DND-41 (cell line): ENCODE measurements at regions not wholly inside any gene's neighbourhood (a gene's known extent, or its start where the extent isn't known, plus 50 kb on each side); places are given as distances from the start of the nearest gene placed in this dataset.
"Not testable (repeated sequence)": the region's sequence is repeated elsewhere in the genome, so short reads cannot be mapped to it uniquely, and the experiment has no call there.

Experiments used
- ATAC-seq: fragments of 200-7000 bp; cut with Tn5 transposase; 3 replicates; pipeline ENCODE4 v1.9.1; 2021; ENCODE audit warnings: low read depth; ENCODE audit not compliant: insufficient read depth
- DNase-seq: peaks from one replicate; pipeline ENCODE4 v3.0.0-alpha.2; 2020
- H2AFZ ChIP-seq: 2 replicates; pipeline ENCODE4 v1.6.0; 2012; ENCODE audit warnings: low read depth, low read length
- H3K27ac ChIP-seq: 2 replicates; pipeline ENCODE4 v1.5.1; 2012; ENCODE audit warnings: low read length, inconsistent platforms
- H3K27me3 ChIP-seq: fragments of 200-600 bp; sonication (generic); 2 replicates; pipeline ENCODE4 v1.6.0; 2012; ENCODE audit warnings: low read length, mild to moderate bottlenecking, inconsistent platforms; ENCODE audit not compliant: insufficient read depth, poor library complexity
- H3K36me3 ChIP-seq: 2 replicates; pipeline ENCODE4 v1.5.1; 2012; ENCODE audit warnings: low read length, inconsistent platforms; ENCODE audit not compliant: insufficient read depth
- H3K4me1 ChIP-seq: 2 replicates; pipeline ENCODE4 v1.5.1; 2012; ENCODE audit warnings: mild to moderate bottlenecking, low read length; ENCODE audit not compliant: insufficient read depth
- H3K4me2 ChIP-seq: 2 replicates; pipeline ENCODE4 v1.6.0; 2012; ENCODE audit warnings: mild to moderate bottlenecking, moderate library complexity, low read length, inconsistent platforms; ENCODE audit not compliant: insufficient read depth
- H3K4me3 ChIP-seq, 2 experiments: fragments of 200-600 bp in 1 of 2; shearing (Covaris generic) in 1 of 2; 2 replicates each; pipeline ENCODE4 v1.5.1; 2012 to 2016; ENCODE audit warnings: inconsistent platforms in 2 of 2, low read length in 2 of 2, mild to moderate bottlenecking in 2 of 2, low read depth in 1 of 2, moderate library complexity in 1 of 2
- H3K79me2 ChIP-seq: 2 replicates; pipeline ENCODE4 v1.6.0; 2012; ENCODE audit warnings: low read length, inconsistent platforms; ENCODE audit not compliant: insufficient read depth
- H3K9ac ChIP-seq: 2 replicates; pipeline ENCODE4 v1.6.0; 2012; ENCODE audit warnings: low read depth, mild to moderate bottlenecking, inconsistent platforms, low read length, moderate library complexity
- H3K9me3 ChIP-seq: 2 replicates; pipeline ENCODE4 v1.5.1; 2012; ENCODE audit warnings: low read length, moderate library complexity, mild to moderate bottlenecking, inconsistent platforms; ENCODE audit not compliant: insufficient read depth, severe bottlenecking
- H4K20me1 ChIP-seq: 2 replicates; pipeline ENCODE4 v1.6.0; 2012; ENCODE audit warnings: low read length; ENCODE audit not compliant: insufficient read depth

GRCh38 chr7:55707410-55707809, 135.1 kb upstream of the VOPP1 start:
- not testable (repeated sequence) for H3K36me3 ChIP-seq, DNase-seq, ATAC-seq, H3K9me3 ChIP-seq, H3K4me3 ChIP-seq, H2AFZ ChIP-seq, H3K79me2 ChIP-seq, H3K4me1 ChIP-seq, H4K20me1 ChIP-seq, H3K27me3 ChIP-seq, H3K27ac ChIP-seq, H3K9ac ChIP-seq, H3K4me2 ChIP-seq

GRCh38 chr7:55706451-55707195, 134.3 kb upstream of the VOPP1 start:
- not testable (repeated sequence) for H3K36me3 ChIP-seq, H3K79me2 ChIP-seq, DNase-seq, H3K4me1 ChIP-seq, H3K9me3 ChIP-seq, H3K27me3 ChIP-seq, ATAC-seq, H3K27ac ChIP-seq, H3K9ac ChIP-seq, H3K4me2 ChIP-seq, H4K20me1 ChIP-seq, H3K4me3 ChIP-seq, H2AFZ ChIP-seq

GRCh38 chr7:55705728-55706450, 133.6 kb upstream of the VOPP1 start:
- not testable (repeated sequence) for H3K79me2 ChIP-seq, H3K27ac ChIP-seq, H3K4me1 ChIP-seq, H3K9me3 ChIP-seq, H2AFZ ChIP-seq, H3K4me2 ChIP-seq, ATAC-seq, H4K20me1 ChIP-seq, H3K27me3 ChIP-seq, H3K36me3 ChIP-seq, H3K9ac ChIP-seq, DNase-seq, H3K4me3 ChIP-seq

GRCh38 chr7:55702831-55703230, 130.5 kb upstream of the VOPP1 start:
- not testable (repeated sequence) for H3K27ac ChIP-seq, H3K9ac ChIP-seq, ATAC-seq, H2AFZ ChIP-seq, H3K27me3 ChIP-seq, H4K20me1 ChIP-seq, H3K36me3 ChIP-seq, H3K79me2 ChIP-seq, H3K4me1 ChIP-seq, H3K4me3 ChIP-seq, H3K9me3 ChIP-seq, DNase-seq, H3K4me2 ChIP-seq

- not testable (repeated sequence) for H3K9ac ChIP-seq, H3K4me2 ChIP-seq, H3K4me3 ChIP-seq, DNase-seq, H3K79me2 ChIP-seq, H3K27ac ChIP-seq, H3K9me3 ChIP-seq, H3K27me3 ChIP-seq, H3K4me1 ChIP-seq, ATAC-seq, H2AFZ ChIP-seq, H4K20me1 ChIP-seq, H3K36me3 ChIP-seq
These were observed 127.1 kb upstream of the VOPP1 start for GRCh38 chr7:55699450-55699842.

- not testable (repeated sequence) for H2AFZ ChIP-seq, H3K4me3 ChIP-seq, H3K9ac ChIP-seq, H3K36me3 ChIP-seq, H3K4me1 ChIP-seq, H3K27ac ChIP-seq, H3K4me2 ChIP-seq, H3K79me2 ChIP-seq, H4K20me1 ChIP-seq, H3K27me3 ChIP-seq, H3K9me3 ChIP-seq
- ATAC-seq, result peak; percentile 78
- DNase-seq, result peak; percentile 30
These were observed 126.5 kb upstream of the VOPP1 start for GRCh38 chr7:55698607-55699449.

GRCh38 chr7:55695893-55696701, 123.8 kb upstream of the VOPP1 start:
- not testable (repeated sequence) for H3K4me1 ChIP-seq, DNase-seq, H3K27me3 ChIP-seq, H3K4me3 ChIP-seq, H3K27ac ChIP-seq, H3K9ac ChIP-seq, ATAC-seq, H3K36me3 ChIP-seq, H2AFZ ChIP-seq, H3K4me2 ChIP-seq, H3K79me2 ChIP-seq, H4K20me1 ChIP-seq, H3K9me3 ChIP-seq
